GM12878 (cell line): ENCODE measurements at regions not wholly inside any gene's neighbourhood (a gene's known extent, or its start where the extent isn't known, plus 50 kb on each side); places are given as distances from the start of the nearest gene placed in this dataset.

Experiments used
- ATAC-seq: fragments of 200-7000 bp; cut with Tn5 transposase; 3 replicates; pipeline ENCODE4 v1.9.1; 2020; ENCODE audit warnings: mild to moderate bottlenecking, moderate library complexity
- BruUV-seq: library from RNA; stranded (reverse); fragments of 400-500 nt; replicated peaks from 2 replicates; lab custom pipeline; 2021; lab: Mats Ljungman, UMichigan
- CTCF ChIA-PET: fragments of 300-600 bp; sonication (Branson Sonifier 250); formaldehyde crosslinking; extraction: SDS; loops from one replicate; lab custom pipeline; 2021; ENCODE audit warnings: inconsistent platforms; lab: Yijun Ruan, JAX
- POLR2A ChIA-PET: fragments of 350-600 bp; formaldehyde crosslinking; extraction: SDS; loops from one replicate; lab custom pipeline; 2021; ENCODE audit warnings: inconsistent platforms; lab: Charles Lee
- RAD21 ChIA-PET: fragments of 300-600 bp; sonication (Branson Sonifier 250); formaldehyde crosslinking; loops from one replicate; lab custom pipeline; 2023; ENCODE audit warnings: antibody characterized with exemption; ENCODE audit not compliant: unreplicated experiment; lab: Charles Lee
- SMC1A ChIA-PET: fragments of 300-600 bp; sonication (Branson Sonifier 250); formaldehyde crosslinking; loops from one replicate; lab custom pipeline; 2023; ENCODE audit not compliant: unreplicated experiment, uncharacterized antibody; lab: Charles Lee
- DNase-seq: peaks from one replicate; pipeline ENCODE4 v3.0.0-alpha.2; 2011; ENCODE audit warnings: low read depth, low spot score
- FAIRE-seq: peaks from 3 replicates; lab custom pipeline; 2011; peaks lifted over from hg19 to GRCh38; lab: Jason Lieb, UNC
- H2AFZ ChIP-seq: 2 replicates; pipeline ENCODE4 v1.6.0; 2011; ENCODE audit warnings: low read depth, low read length, control low read depth; ENCODE audit not compliant: control insufficient read depth
- H3K27ac ChIP-seq: 2 replicates; pipeline ENCODE4 v1.5.1; 2011; ENCODE audit warnings: control low read depth; ENCODE audit not compliant: control insufficient read depth, insufficient read depth
- H3K27me3 ChIP-seq, 2 experiments: replicated peaks in 1 of 2; 2 replicates each; pipeline versions ENCODE4 v1.6.0 to v1.6.1; 2011; ENCODE audit warnings: low read length in 1 of 2; ENCODE audit not compliant: control insufficient read depth in 2 of 2, insufficient read depth in 2 of 2
- H3K36me3 ChIP-seq, 2 experiments: 2 replicates each; pipeline ENCODE4 v1.5.1; 2011; ENCODE audit warnings: low read length in 1 of 2; ENCODE audit not compliant: control insufficient read depth in 2 of 2, insufficient read depth in 2 of 2
- H3K4me1 ChIP-seq: 2 replicates; pipeline ENCODE4 v1.6.1; 2011; ENCODE audit warnings: mild to moderate bottlenecking, low read length, moderate library complexity, mixed read lengths; ENCODE audit not compliant: control insufficient read depth, insufficient read depth
- H3K4me2 ChIP-seq: 2 replicates; pipeline ENCODE4 v1.6.0; 2011; ENCODE audit warnings: control low read depth; ENCODE audit not compliant: control insufficient read depth, insufficient read depth
- H3K4me3 ChIP-seq: fragments of 200-600 bp; sonication (generic); 2 replicates; pipeline ENCODE4 v1.5.1; 2016
- H3K79me2 ChIP-seq: 2 replicates; pipeline ENCODE4 v1.6.0; 2011; ENCODE audit warnings: low read length; ENCODE audit not compliant: control insufficient read depth, insufficient read depth
- H3K9ac ChIP-seq: 2 replicates; pipeline ENCODE4 v1.8.0; 2011; ENCODE audit warnings: low read length, control low read depth, mixed read lengths; ENCODE audit not compliant: control insufficient read depth, insufficient read depth
- H3K9me3 ChIP-seq: replicated peaks from 3 replicates; pipeline ENCODE4 v1.5.1; 2011; ENCODE audit warnings: mild to moderate bottlenecking, low read length; ENCODE audit not compliant: control insufficient read depth, insufficient read depth
- H4K20me1 ChIP-seq: 2 replicates; pipeline ENCODE4 v1.6.0; 2011; ENCODE audit not compliant: control insufficient read depth, insufficient read depth
- BHLHE40 ChIP-seq, 2 experiments: fragments of 450-650 bp in 1 of 2; IDR thresholded peaks; 2 replicates each; pipeline ENCODE4 v1.6.1; 2011 to 2017; ENCODE audit warnings: low read depth in 2 of 2, borderline replicate concordance in 1 of 2, improper control_type of control experiment in 1 of 2, low read length in 1 of 2, mild to moderate bottlenecking in 1 of 2
- EGR1 ChIP-seq, 2 experiments: IDR thresholded peaks; 1 replicate in 1 of 2; 2 replicates in 1 of 2; pipeline ENCODE4 v1.6.1; 2011 to 2012; ENCODE audit warnings: low read depth in 2 of 2, low read length in 2 of 2, borderline replicate concordance in 1 of 2, mild to moderate bottlenecking in 1 of 2, moderate library complexity in 1 of 2
- NR2C2 ChIP-seq: IDR thresholded peaks from 2 replicates; pipeline ENCODE4 v1.6.1; 2011; ENCODE audit warnings: borderline replicate concordance, low read depth; ENCODE audit not compliant: control insufficient read depth, insufficient read length
- SMC3 ChIP-seq: IDR thresholded peaks from 2 replicates; pipeline ENCODE4 v1.6.1; 2011; ENCODE audit warnings: low read length, improper control_type of control experiment, borderline replicate concordance
- SREBF1 ChIP-seq: IDR thresholded peaks from 2 replicates; pipeline ENCODE4 v1.6.1; 2012; ENCODE audit warnings: mild to moderate bottlenecking, low read length
- SUPT20H ChIP-seq: IDR thresholded peaks from 2 replicates; pipeline ENCODE4 v1.6.1; 2011; ENCODE audit warnings: low read depth, mild to moderate bottlenecking, low read length, moderate library complexity, borderline replicate concordance; ENCODE audit not compliant: control insufficient read depth
- WGBS: methylation state at CpG from one replicate; pipeline ENCODE4 v1.1.6; 2016; ENCODE audit warnings: low lambda C conversion rate; ENCODE audit not compliant: insufficient replicate concordance, insufficient coverage; ENCODE audit errors: missing lambda C conversion rate; 5-methylcytosine and 5-hydroxymethylcytosine counted together
- in situ Hi-C: fragments of 300-500 bp; cut with MboI; formaldehyde crosslinking; loops from 9 replicates; pipeline ENCODE4 v1.14.3; 2018; ENCODE audit warnings: mixed read lengths
- intact Hi-C: fragments of 100-400 bp; cut with micrococcal nuclease; formaldehyde crosslinking; loops from one replicate; pipeline ENCODE4 v1.14.2; 2022; ENCODE audit not compliant: unreplicated experiment
- TF ChIP-seq, protein P1 (sequence below): fragments of 450-650 bp; formaldehyde crosslinking; IDR thresholded peaks from 2 replicates; pipeline ENCODE4 v1.4.0; 2022; ENCODE audit warnings: mild to moderate bottlenecking, moderate library complexity
- TF ChIP-seq, protein P2 (sequence below): fragments of 450-650 bp; formaldehyde crosslinking; IDR thresholded peaks from 2 replicates; pipeline ENCODE4 v1.5.0; 2022; ENCODE audit warnings: mild to moderate bottlenecking, missing genetic modification characterization
- TF ChIP-seq, protein P3 (sequence below): IDR thresholded peaks from 2 replicates; pipeline ENCODE4 v1.6.1; 2012; ENCODE audit warnings: low read depth, low read length, improper control_type of control experiment

DNA sequence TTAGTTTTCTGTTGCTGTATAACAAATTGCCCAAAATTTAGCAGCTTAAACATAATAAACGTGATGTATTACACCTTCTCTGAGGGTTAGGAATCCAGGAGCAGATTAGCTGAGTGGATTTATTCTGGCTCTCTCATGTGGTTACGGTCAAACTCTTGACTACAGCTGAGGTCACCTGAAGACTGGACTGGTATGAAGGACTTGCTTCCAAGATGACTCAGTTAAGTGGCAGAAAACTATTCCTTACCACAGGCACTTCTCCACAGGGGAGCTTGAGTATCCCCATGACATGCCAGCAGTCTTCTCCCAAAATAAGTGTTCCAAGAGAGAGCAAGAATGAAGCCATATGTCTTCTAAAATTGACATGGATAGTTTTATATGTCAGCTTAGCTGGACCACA lies 957.2 kb upstream of the GHITM start:
- no peaks in the 10 kb centered on the region for H3K27me3 ChIP-seq
- no peak overlapping the region for H3K4me2 ChIP-seq
- intact Hi-C loops (no loop called here), in situ Hi-C loops (no loop called here)
- no peaks in the 10 kb centered on the region for H3K4me1 ChIP-seq
- ChIA-PET CTCF (no interaction called here), RAD21 (no interaction called here), POLR2A (no interaction called here), SMC1A (no interaction called here)
- H2AFZ ChIP-seq: no peak overlapping the region
- ATAC-seq: no peak
- no peak for FAIRE-seq
- DNase-seq: no peak
- no peaks in the 10 kb centered on the region for H3K36me3 ChIP-seq
- H3K27ac ChIP-seq: no peak overlapping the region
- H3K4me3 ChIP-seq: no peak overlapping the region
- no peaks in the 10 kb centered on the region for H3K9me3 ChIP-seq
- H3K79me2 ChIP-seq: no peaks in the 10 kb centered on the region
- WGBS: 0% methylated on average over 2 of the region's 2 CpGs
- BruUV-seq: no TSS peak
- no peaks in the 10 kb centered on the region for H4K20me1 ChIP-seq
- TF ChIP-seq, protein P1, sequence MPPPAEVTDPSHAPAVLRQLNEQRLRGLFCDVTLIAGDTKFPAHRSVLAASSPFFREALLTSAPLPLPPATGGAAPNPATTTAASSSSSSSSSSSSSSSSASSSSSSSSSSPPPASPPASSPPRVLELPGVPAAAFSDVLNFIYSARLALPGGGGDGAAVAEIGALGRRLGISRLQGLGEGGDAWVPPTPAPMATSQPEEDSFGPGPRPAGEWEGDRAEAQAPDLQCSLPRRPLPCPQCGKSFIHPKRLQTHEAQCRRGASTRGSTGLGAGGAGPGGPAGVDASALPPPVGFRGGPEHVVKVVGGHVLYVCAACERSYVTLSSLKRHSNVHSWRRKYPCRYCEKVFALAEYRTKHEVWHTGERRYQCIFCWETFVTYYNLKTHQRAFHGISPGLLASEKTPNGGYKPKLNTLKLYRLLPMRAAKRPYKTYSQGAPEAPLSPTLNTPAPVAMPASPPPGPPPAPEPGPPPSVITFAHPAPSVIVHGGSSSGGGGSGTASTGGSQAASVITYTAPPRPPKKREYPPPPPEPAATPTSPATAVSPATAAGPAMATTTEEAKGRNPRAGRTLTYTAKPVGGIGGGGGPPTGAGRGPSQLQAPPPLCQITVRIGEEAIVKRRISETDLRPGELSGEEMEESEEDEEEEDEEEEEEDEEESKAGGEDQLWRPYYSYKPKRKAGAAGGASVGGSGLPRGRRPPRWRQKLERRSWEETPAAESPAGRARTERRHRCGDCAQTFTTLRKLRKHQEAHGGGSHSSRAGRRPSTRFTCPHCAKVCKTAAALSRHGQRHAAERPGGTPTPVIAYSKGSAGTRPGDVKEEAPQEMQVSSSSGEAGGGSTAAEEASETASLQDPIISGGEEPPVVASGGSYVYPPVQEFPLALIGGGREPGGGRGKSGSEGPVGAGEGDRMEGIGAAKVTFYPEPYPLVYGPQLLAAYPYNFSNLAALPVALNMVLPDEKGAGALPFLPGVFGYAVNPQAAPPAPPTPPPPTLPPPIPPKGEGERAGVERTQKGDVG: no peak
- no peak for TF ChIP-seq BHLHE40 (IDR thresholded peaks at IDR 0.05; ENCODE audit: borderline replicate concordance in 1 of 2, low read depth in 2 of 2, low read length in 1 of 2)
- TF ChIP-seq, protein P2, sequence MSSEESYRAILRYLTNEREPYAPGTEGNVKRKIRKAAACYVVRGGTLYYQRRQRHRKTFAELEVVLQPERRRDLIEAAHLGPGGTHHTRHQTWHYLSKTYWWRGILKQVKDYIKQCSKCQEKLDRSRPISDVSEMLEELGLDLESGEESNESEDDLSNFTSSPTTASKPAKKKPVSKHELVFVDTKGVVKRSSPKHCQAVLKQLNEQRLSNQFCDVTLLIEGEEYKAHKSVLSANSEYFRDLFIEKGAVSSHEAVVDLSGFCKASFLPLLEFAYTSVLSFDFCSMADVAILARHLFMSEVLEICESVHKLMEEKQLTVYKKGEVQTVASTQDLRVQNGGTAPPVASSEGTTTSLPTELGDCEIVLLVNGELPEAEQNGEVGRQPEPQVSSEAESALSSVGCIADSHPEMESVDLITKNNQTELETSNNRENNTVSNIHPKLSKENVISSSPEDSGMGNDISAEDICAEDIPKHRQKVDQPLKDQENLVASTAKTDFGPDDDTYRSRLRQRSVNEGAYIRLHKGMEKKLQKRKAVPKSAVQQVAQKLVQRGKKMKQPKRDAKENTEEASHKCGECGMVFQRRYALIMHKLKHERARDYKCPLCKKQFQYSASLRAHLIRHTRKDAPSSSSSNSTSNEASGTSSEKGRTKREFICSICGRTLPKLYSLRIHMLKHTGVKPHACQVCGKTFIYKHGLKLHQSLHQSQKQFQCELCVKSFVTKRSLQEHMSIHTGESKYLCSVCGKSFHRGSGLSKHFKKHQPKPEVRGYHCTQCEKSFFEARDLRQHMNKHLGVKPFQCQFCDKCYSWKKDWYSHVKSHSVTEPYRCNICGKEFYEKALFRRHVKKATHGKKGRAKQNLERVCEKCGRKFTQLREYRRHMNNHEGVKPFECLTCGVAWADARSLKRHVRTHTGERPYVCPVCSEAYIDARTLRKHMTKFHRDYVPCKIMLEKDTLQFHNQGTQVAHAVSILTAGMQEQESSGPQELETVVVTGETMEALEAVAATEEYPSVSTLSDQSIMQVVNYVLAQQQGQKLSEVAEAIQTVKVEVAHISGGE: no peak
- no peak for TF ChIP-seq EGR1 (IDR thresholded peaks at IDR 0.05; ENCODE audit: borderline replicate concordance in 1 of 2, low read depth in 2 of 2, low read length in 2 of 2)
- TF ChIP-seq, protein P3, sequence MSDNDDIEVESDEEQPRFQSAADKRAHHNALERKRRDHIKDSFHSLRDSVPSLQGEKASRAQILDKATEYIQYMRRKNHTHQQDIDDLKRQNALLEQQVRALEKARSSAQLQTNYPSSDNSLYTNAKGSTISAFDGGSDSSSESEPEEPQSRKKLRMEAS: no peak
- no peak for TF ChIP-seq SMC3
- TF ChIP-seq SREBF1: no peak
- TF ChIP-seq NR2C2: no peak
- no peak for TF ChIP-seq SUPT20H
- H3K9ac ChIP-seq: no peak overlapping the region
